Left lung (tissue), 4 donors: ENCODE measurements at regions not wholly inside any gene's neighbourhood (a gene's known extent, or its start where the extent isn't known, plus 50 kb on each side); places are given as distances from the start of the nearest gene placed in this dataset.

Experiments
- ATAC-seq: fragments of 200-7000 bp; cut with Tn5 transposase; one replicate; pipeline ENCODE4 v1.9.1; 2020; ENCODE audit warnings: moderate library complexity
- DNase-seq, 4 donors: peaks; one replicate each; pipeline ENCODE4 v3.0.0-alpha.2; 2013 to 2020
- H3K27ac ChIP-seq, 2 donors: fragments of 200-600 bp; sonication (generic) in 1 of 2; one replicate each; pipeline versions ENCODE4 v1.5.0 to v1.8.0; 2020 to 2021
- H3K27me3 ChIP-seq, 2 donors: fragments of 200-600 bp; sonication (generic) in 1 of 2; one replicate each; pipeline versions ENCODE4 v1.5.0 to v1.8.0; 2020 to 2021
- H3K36me3 ChIP-seq, 2 donors: fragments of 200-600 bp; sonication (generic) in 1 of 2; one replicate each; pipeline versions ENCODE4 v1.5.0 to v1.8.0; 2020 to 2021
- H3K4me1 ChIP-seq, 2 donors: fragments of 200-600 bp; one replicate each; pipeline ENCODE4 v1.8.0; 2021
- H3K4me3 ChIP-seq, 2 donors: fragments of 200-600 bp; sonication (generic) in 1 of 2; one replicate each; pipeline versions ENCODE4 v1.5.0 to v1.8.0; 2020 to 2021; ENCODE audit warnings: mild to moderate bottlenecking in 1 of 2
- H3K9me3 ChIP-seq, 2 donors: fragments of 200-600 bp; sonication (generic) in 1 of 2; one replicate each; pipeline versions ENCODE4 v1.5.0 to v1.8.0; 2020 to 2021
- CTCF ChIP-seq, 2 donors: fragments of 200-600 bp; sonication (generic) in 1 of 2; IDR thresholded peaks; one replicate each; pipeline versions ENCODE4 v1.5.0 to v1.8.0; 2021; ENCODE audit warnings: antibody characterized with exemption in 2 of 2
- intact Hi-C, 2 donors: fragments of 100-400 bp; cut with DNase I; formaldehyde crosslinking; loops; one replicate each; pipeline versions ENCODE4 v1.11.2 to v1.14.2; 2022
- donor health status: DM: no; HTN: yes; CAD: no.
- donor health status: DM: no; HTN: no; CAD: no.

GRCh38 chr4:11635342-11635741, 206.6 kb upstream of the HS3ST1 start:
- DNase-seq (no peak), ATAC-seq (peak; percentile 86)
- intact Hi-C loops: no loop called here
- H3K27me3 ChIP-seq: no peaks in the 10 kb centered on the region
- no peak overlapping the region for H3K4me3 ChIP-seq
- peaks cover 0 to 9% of the 10 kb centered on the region in 2 donors for H3K9me3 ChIP-seq
- TF ChIP-seq CTCF (IDR thresholded peaks at IDR 0.05): no peak
- no peak overlapping the region for H3K27ac ChIP-seq
- H3K4me1 ChIP-seq: no peaks in the 10 kb centered on the region
- H3K36me3 ChIP-seq: no peaks in the 10 kb centered on the region

- Histone ChIP-seq H3K27me3 (no peaks in the 10 kb centered on the region), H3K36me3 (no peaks in the 10 kb centered on the region), H3K4me3 (no peak overlapping the region), H3K4me1 (no peaks in the 10 kb centered on the region), H3K27ac (no peak overlapping the region), H3K9me3 (peaks cover 0 to 9% of the 10 kb centered on the region in 2 donors)
- no peak for TF ChIP-seq CTCF (IDR thresholded peaks at IDR 0.05)
- ATAC-seq (peak; percentile 18), DNase-seq (no peak)
- intact Hi-C loops: no loop called here
These were observed 205.6 kb upstream of the HS3ST1 start for GRCh38 chr4:11634283-11634682.

GRCh38 chr4:11633430-11633829, 204.7 kb upstream of the HS3ST1 start:
- no peak overlapping the region for H3K27ac ChIP-seq
- TF ChIP-seq CTCF (IDR thresholded peaks at IDR 0.05): no peak
- intact Hi-C loops: no loop called here
- DNase-seq: no peak
- H3K4me1 ChIP-seq: no peaks in the 10 kb centered on the region
- no peaks in the 10 kb centered on the region for H3K36me3 ChIP-seq
- H3K9me3 ChIP-seq: peaks cover 0 to under 1% of the 10 kb centered on the region in 2 donors
- ATAC-seq: no peak
- no peak overlapping the region for H3K4me3 ChIP-seq
- H3K27me3 ChIP-seq: no peaks in the 10 kb centered on the region

- ATAC-seq (no peak), DNase-seq (no peak)
- TF ChIP-seq CTCF (IDR thresholded peaks at IDR 0.05): no peak
- Histone ChIP-seq H3K4me3 (no peak overlapping the region), H3K27me3 (no peaks in the 10 kb centered on the region), H3K27ac (no peak overlapping the region), H3K4me1 (no peaks in the 10 kb centered on the region), H3K36me3 (no peaks in the 10 kb centered on the region), H3K9me3 (no peaks in the 10 kb centered on the region)
- intact Hi-C loops: no loop called here
These were observed 203.8 kb upstream of the HS3ST1 start for GRCh38 chr4:11632483-11632882.

- ATAC-seq: no peak
- intact Hi-C loops: no loop called here
- Histone ChIP-seq H3K4me3 (no peak overlapping the region), H3K27ac (no peak overlapping the region), H3K27me3 (no peaks in the 10 kb centered on the region), H3K4me1 (no peaks in the 10 kb centered on the region), H3K9me3 (no peaks in the 10 kb centered on the region), H3K36me3 (no peaks in the 10 kb centered on the region)
- TF ChIP-seq CTCF (IDR thresholded peaks at IDR 0.05): no peak
- no peak for DNase-seq
These were observed 203.3 kb upstream of the HS3ST1 start for GRCh38 chr4:11632025-11632424.
